Uterus (tissue), 3 donors: ENCODE measurements at regions not wholly inside any gene's neighbourhood (a gene's known extent, or its start where the extent isn't known, plus 50 kb on each side); places are given as distances from the start of the nearest gene placed in this dataset.

Experiments used
- DNase-seq, 2 donors: peaks; one replicate each; pipeline ENCODE4 v3.0.0-alpha.2; 2019 to 2020
- H3K27ac ChIP-seq, 2 donors: fragments of 200-600 bp; sonication (generic); 1 replicate in 1 of 2; 2 replicates in 1 of 2; pipeline ENCODE4 v1.5.1; 2016 to 2018
- H3K27me3 ChIP-seq, 2 donors: fragments of 200-600 bp; sonication (generic); one replicate each; pipeline ENCODE4 v1.5.1; 2018 to 2019; ENCODE audit warnings: control low read depth in 1 of 2
- H3K36me3 ChIP-seq, 2 donors: fragments of 200-600 bp; sonication (generic); one replicate each; pipeline ENCODE4 v1.5.1; 2019; ENCODE audit warnings: control low read depth in 1 of 2
- H3K4me1 ChIP-seq, 2 donors: fragments of 200-600 bp; sonication (generic); one replicate each; pipeline ENCODE4 v1.5.1; 2018 to 2019; ENCODE audit warnings: control low read depth in 1 of 2
- H3K4me3 ChIP-seq, 2 donors: fragments of 200-600 bp; sonication (generic); 1 replicate in 1 of 2; 2 replicates in 1 of 2; pipeline ENCODE4 v1.5.1; 2018 to 2019; ENCODE audit warnings: mild to moderate bottlenecking in 1 of 2
- H3K9me3 ChIP-seq, 2 donors: fragments of 200-600 bp; sonication (generic); one replicate each; pipeline ENCODE4 v1.5.1; 2019; ENCODE audit warnings: control low read depth in 1 of 2
- POLR2A ChIP-seq, 2 donors: fragments of 450-650 bp; IDR thresholded peaks; one replicate each; pipeline ENCODE4 v1.6.1; 2016; ENCODE audit warnings: antibody characterized with exemption in 2 of 2, mild to moderate bottlenecking in 1 of 2, moderate library complexity in 1 of 2
- intact Hi-C: fragments of 100-400 bp; cut with DNase I; formaldehyde crosslinking; loops from one replicate; pipeline ENCODE4 v1.15.1; 2023; ENCODE audit warnings: low total_unique reads
- TF ChIP-seq, protein P1 (sequence below), 4 experiments: fragments of 200-600 bp in 2 of 4; fragments of 450-650 bp in 2 of 4; sonication (generic) in 2 of 4; IDR thresholded peaks; one replicate each; pipeline ENCODE4 v1.5.1; 2016 to 2019; ENCODE audit warnings: antibody characterized with exemption in 4 of 4, mild to moderate bottlenecking in 2 of 4, moderate library complexity in 1 of 4
- donor health status: DM: yes; HTN: yes; CAD: no.

DNA sequence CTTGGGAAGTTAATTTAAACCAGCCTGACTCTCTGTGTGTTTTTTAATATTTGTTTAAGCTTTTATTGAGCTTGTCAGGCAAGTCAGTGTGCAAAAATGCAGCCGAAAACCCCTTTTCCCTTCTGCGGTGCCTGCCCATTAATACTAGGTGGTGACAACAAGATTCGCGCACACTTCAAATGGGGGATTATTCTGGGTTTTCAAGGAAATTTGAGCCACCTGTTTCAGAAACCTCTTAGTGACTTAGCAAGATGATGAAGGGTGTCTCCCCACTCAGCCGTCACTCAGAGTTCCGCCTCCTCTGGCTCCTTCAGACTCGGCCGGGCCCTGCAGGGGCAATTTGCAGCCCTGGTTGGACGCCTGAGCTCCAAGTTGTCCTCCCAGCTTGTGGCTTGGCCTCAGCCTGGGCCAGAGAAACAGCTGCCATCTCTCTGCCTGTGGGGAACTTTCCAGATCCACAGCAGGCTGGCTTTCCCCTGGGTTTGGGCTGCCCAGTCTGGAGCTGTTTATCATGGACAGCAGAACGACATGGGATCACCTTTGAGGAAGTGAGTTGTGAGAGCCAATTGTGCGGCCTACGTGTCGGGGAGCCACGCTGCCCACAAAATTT, 75.9 kb downstream of the SPRY4 start:
- Histone ChIP-seq H3K27me3 (no peaks in the 10 kb centered on the region), H3K9me3 (no peaks in the 10 kb centered on the region), H3K36me3 (no peaks in the 10 kb centered on the region), H3K4me3 (no peak overlapping the region), H3K27ac (no peak overlapping the region), H3K4me1 (peaks cover 0 to 9% of the 10 kb centered on the region in 2 donors)
- TF ChIP-seq, protein P1, sequence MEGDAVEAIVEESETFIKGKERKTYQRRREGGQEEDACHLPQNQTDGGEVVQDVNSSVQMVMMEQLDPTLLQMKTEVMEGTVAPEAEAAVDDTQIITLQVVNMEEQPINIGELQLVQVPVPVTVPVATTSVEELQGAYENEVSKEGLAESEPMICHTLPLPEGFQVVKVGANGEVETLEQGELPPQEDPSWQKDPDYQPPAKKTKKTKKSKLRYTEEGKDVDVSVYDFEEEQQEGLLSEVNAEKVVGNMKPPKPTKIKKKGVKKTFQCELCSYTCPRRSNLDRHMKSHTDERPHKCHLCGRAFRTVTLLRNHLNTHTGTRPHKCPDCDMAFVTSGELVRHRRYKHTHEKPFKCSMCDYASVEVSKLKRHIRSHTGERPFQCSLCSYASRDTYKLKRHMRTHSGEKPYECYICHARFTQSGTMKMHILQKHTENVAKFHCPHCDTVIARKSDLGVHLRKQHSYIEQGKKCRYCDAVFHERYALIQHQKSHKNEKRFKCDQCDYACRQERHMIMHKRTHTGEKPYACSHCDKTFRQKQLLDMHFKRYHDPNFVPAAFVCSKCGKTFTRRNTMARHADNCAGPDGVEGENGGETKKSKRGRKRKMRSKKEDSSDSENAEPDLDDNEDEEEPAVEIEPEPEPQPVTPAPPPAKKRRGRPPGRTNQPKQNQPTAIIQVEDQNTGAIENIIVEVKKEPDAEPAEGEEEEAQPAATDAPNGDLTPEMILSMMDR (IDR thresholded peaks at IDR 0.05): no peak
- TF ChIP-seq POLR2A (IDR thresholded peaks at IDR 0.05): no peak
- intact Hi-C loops: no loop called here
- DNase-seq: no peak

DNA sequence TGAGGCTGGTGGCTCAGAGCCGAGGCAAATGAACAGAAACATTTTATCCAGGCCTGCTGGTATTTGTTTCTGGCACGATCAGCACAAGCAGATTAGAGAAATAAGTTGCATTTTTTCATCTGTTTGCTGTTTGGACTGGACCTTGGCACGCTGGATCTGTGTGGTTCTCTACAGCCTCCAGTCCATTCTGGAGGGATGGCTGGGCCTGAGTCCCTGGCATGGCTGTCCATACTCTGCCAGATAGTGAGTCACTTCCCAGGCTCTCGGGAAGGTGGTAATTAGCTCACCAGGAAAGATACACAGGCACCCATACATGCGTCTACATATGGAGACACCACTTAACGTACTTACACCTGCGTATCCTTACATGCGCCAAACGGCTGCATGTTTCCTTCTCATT, 78.6 kb downstream of the SPRY4 start:
- Histone ChIP-seq H3K4me1 (peaks cover 0 to 9% of the 10 kb centered on the region in 2 donors), H3K4me3 (no peak overlapping the region), H3K27me3 (no peaks in the 10 kb centered on the region), H3K27ac (peak overlapping the region in 1 of 2 donors; percentile 17), H3K9me3 (no peaks in the 10 kb centered on the region), H3K36me3 (no peaks in the 10 kb centered on the region)
- TF ChIP-seq, protein P1 (IDR thresholded peaks at IDR 0.05): no peak
- TF ChIP-seq POLR2A (IDR thresholded peaks at IDR 0.05): no peak
- peak in 1 of 2 donors; percentile 26 for DNase-seq
- intact Hi-C loops: no loop called here

- H3K4me3 ChIP-seq: no peak overlapping the region
- H3K9me3 ChIP-seq: no peaks in the 10 kb centered on the region
- intact Hi-C loops: no loop called here
- TF ChIP-seq POLR2A (IDR thresholded peaks at IDR 0.05): no peak
- TF ChIP-seq, protein P1 (IDR thresholded peaks at IDR 0.05): no peak
- H3K27ac ChIP-seq: peak overlapping the region in 1 of 2 donors; percentile 17
- no peaks in the 10 kb centered on the region for H3K36me3 ChIP-seq
- H3K4me1 ChIP-seq: peaks cover 0 to 9% of the 10 kb centered on the region in 2 donors
- no peak for DNase-seq
- no peaks in the 10 kb centered on the region for H3K27me3 ChIP-seq
Measured at GRCh38 chr5:142245786-142246185, 79.0 kb downstream of the SPRY4 start.

DNA sequence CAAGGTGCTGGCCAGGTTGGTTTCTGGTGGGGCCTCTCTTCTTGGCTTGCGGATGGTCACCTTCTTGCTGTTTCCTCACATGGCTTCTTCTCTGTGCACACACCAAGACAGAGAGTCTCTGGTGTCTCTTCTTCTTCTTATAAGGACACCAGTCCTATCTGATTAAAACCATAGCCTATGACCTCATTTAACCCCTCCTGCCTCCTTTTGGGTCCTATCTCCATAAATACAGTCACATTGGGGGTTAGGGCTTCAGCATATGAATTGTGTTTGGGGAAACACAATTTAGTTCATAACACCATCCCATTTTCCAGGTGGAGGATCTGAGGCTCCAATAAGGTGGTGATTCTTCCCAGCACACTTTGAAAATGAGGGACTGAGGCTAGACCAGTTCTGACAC, 80.4 kb downstream of the SPRY4 start:
- no peaks in the 10 kb centered on the region for H3K9me3 ChIP-seq
- peaks cover 0 to 9% of the 10 kb centered on the region in 2 donors for H3K4me1 ChIP-seq
- TF ChIP-seq POLR2A (IDR thresholded peaks at IDR 0.05): no peak
- TF ChIP-seq, protein P1 (IDR thresholded peaks at IDR 0.05): no peak
- intact Hi-C loops: no loop called here
- H3K36me3 ChIP-seq: no peaks in the 10 kb centered on the region
- H3K27ac ChIP-seq: no peak overlapping the region
- H3K4me3 ChIP-seq: no peak overlapping the region
- no peak for DNase-seq
- no peaks in the 10 kb centered on the region for H3K27me3 ChIP-seq

GRCh38 chr5:142242272-142242671, 82.5 kb downstream of the SPRY4 start:
- intact Hi-C loops: no loop called here
- H3K4me3 ChIP-seq: no peak overlapping the region
- H3K4me1 ChIP-seq: peaks cover 0 to 9% of the 10 kb centered on the region in 2 donors
- no peaks in the 10 kb centered on the region for H3K27me3 ChIP-seq
- no peak for DNase-seq
- no peaks in the 10 kb centered on the region for H3K36me3 ChIP-seq
- no peak for TF ChIP-seq POLR2A (IDR thresholded peaks at IDR 0.05)
- TF ChIP-seq, protein P1 (IDR thresholded peaks at IDR 0.05): no peak
- H3K27ac ChIP-seq: no peak overlapping the region
- no peaks in the 10 kb centered on the region for H3K9me3 ChIP-seq
